ENCODE measurements at regions not wholly inside any gene's neighbourhood (a gene's known extent, or its start where the extent isn't known, plus 50 kb on each side); places are given as distances from the start of the nearest gene placed in this dataset.

DNA sequence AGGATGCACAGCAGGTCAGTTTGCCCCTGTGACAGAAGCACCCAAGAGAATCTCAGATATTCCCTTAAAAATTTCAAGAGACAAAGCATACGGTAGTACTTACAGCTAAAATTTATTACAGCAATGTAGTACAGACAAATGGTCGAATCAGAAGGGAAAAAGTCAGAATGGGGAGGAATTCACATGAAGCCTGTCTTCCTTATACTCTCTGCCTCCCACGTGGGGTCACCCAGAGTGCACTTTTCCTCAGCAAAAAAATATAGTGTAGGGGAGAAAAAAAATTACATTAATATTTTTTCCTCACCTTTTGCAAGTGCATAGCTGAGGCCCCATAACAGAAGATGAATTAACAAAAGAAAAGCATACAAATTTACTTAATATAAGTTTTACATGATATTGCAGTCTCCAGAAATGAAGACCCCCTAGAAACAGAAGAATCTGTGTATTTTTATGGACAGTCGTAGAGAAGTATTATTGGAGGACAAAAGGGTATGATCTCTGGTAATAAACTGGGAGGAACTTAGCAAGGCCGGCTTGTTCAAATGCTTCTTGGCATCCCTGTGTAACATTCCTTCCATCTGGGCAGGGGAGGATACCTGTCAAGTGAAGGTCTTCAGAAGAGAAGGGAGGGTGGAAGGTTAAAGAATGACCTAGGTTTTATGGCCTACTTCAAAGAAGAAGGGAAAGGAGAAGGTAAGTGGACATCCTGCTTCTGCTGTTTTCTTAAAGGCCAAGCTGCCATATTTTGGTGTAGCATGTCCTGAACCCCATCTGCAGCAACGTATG, 270.6 kb upstream of the MAGI2 start:
- no peak for TF ChIP-seq POLR2A (IDR thresholded peaks at IDR 0.05)
- TF ChIP-seq EP300 (IDR thresholded peaks at IDR 0.05) = no peak

All from stomach (tissue), 4 donors.